ENCODE measurements at regions not wholly inside any gene's neighbourhood (a gene's known extent, or its start where the extent isn't known, plus 50 kb on each side); places are given as distances from the start of the nearest gene placed in this dataset.

GRCh38 chr14:40629144-40629543 is 977.5 kb upstream of the LRFN5 start:
- no peaks in the 10 kb centered on the region for H3K27me3 ChIP-seq
- H3K4me3 ChIP-seq = no peak overlapping the region
- H4K20me1 ChIP-seq = no peaks in the 10 kb centered on the region
- no peak overlapping the region for H3K27ac ChIP-seq
- no peaks in the 10 kb centered on the region for H3K4me1 ChIP-seq
- TF ChIP-seq Cebpa-rat (IDR thresholded peaks at IDR 0.05) = no peak
- no peak overlapping the region for H3K9ac ChIP-seq
- H3K36me3 ChIP-seq = no peaks in the 10 kb centered on the region
- peaks cover 0 to 4% (median 0%) of the 10 kb centered on the region in 11 experiments; a peak in 3 of 22 replicates for H3K9me3 ChIP-seq (replicated peaks in 1 of 11)
- H3K4me2 ChIP-seq = no peak overlapping the region

DNA sequence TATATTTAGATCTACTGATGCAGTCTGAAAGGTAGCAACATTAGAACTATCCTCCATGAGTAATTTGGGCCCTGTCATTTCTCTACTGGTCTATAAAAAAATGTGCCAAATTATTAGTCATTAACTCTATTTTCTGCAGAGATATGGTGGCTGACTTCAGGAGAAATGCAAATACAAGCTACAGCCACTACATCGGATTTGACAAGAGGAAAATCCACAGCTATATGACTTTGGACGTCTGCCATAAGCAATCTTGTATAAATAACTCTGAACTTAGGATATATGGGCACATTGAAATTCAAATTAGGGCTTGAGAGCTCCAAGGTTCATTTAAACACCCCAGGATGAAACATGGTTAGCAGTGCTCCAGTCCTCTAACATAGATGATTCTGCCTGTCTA is 983.0 kb upstream of the LRFN5 start:
- Histone ChIP-seq H4K20me1 (no peaks in the 10 kb centered on the region), H3K36me3 (no peaks in the 10 kb centered on the region), H3K9me3 (replicated peaks in 1 of 11) (peaks cover 0 to 4% (median 0%) of the 10 kb centered on the region in 11 experiments; a peak in 3 of 22 replicates), H3K4me2 (no peak overlapping the region), H3K9ac (no peak overlapping the region), H3K27me3 (no peaks in the 10 kb centered on the region), H3K4me3 (no peak overlapping the region), H3K27ac (no peak overlapping the region), H3K4me1 (no peaks in the 10 kb centered on the region)
- no peak for TF ChIP-seq Cebpa-rat (IDR thresholded peaks at IDR 0.05)

GRCh38 chr14:40618225-40618898 is 988.3 kb upstream of the LRFN5 start:
- Histone ChIP-seq H3K9me3 (replicated peaks in 1 of 11) (no peaks in the 10 kb centered on the region), H3K9ac (no peak overlapping the region), H3K27me3 (no peaks in the 10 kb centered on the region), H4K20me1 (no peaks in the 10 kb centered on the region), H3K4me2 (no peak overlapping the region), H3K36me3 (no peaks in the 10 kb centered on the region), H3K27ac (no peak overlapping the region), H3K4me1 (no peaks in the 10 kb centered on the region), H3K4me3 (no peak overlapping the region)
- TF ChIP-seq Cebpa-rat (IDR thresholded peaks at IDR 0.05) = no peak

DNA sequence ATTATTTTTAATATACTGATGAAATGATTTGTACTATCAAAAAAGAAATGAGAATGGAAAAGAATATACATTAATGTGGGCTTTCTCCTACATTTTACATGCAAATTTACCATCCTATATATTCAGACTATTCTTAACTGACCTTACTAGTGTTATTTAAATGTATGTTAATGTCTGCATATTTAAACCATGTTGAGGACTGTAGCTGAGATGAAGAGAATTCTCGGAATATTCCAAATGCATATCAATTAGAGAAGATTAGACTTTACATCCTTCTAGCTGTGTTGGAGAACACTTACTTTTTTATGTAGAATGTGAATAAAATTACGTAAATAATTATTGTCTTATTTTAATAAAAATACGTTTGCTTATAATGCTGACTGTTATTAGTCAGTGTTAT is 990.1 kb upstream of the LRFN5 start:
- no peaks in the 10 kb centered on the region for H3K27me3 ChIP-seq
- no peak overlapping the region for H3K9ac ChIP-seq
- no peaks in the 10 kb centered on the region for H4K20me1 ChIP-seq
- H3K9me3 ChIP-seq (replicated peaks in 1 of 11) = no peaks in the 10 kb centered on the region
- no peak overlapping the region for H3K27ac ChIP-seq
- no peak overlapping the region for H3K4me3 ChIP-seq
- H3K36me3 ChIP-seq = no peaks in the 10 kb centered on the region
- no peak overlapping the region for H3K4me2 ChIP-seq
- no peak for TF ChIP-seq Cebpa-rat (IDR thresholded peaks at IDR 0.05)
- no peaks in the 10 kb centered on the region for H3K4me1 ChIP-seq

- H3K4me1 ChIP-seq = no peaks in the 10 kb centered on the region
- no peaks in the 10 kb centered on the region for H3K27me3 ChIP-seq
Measured at GRCh38 chr14:40601063-40601462, 1005.6 kb upstream of the LRFN5 start.

GRCh38 chr14:40599725-40600124 is 1007.0 kb upstream of the LRFN5 start:
- TF ChIP-seq Cebpa-rat (IDR thresholded peaks at IDR 0.05) = no peak
- no peak overlapping the region for H3K27ac ChIP-seq
- H3K27me3 ChIP-seq = no peaks in the 10 kb centered on the region
- no peaks in the 10 kb centered on the region for H3K4me1 ChIP-seq
- H3K4me2 ChIP-seq = no peak overlapping the region
- H3K9me3 ChIP-seq (replicated peaks in 1 of 11) = no peaks in the 10 kb centered on the region
- no peak overlapping the region for H3K9ac ChIP-seq
- no peak overlapping the region for H3K4me3 ChIP-seq
- no peaks in the 10 kb centered on the region for H4K20me1 ChIP-seq
- no peaks in the 10 kb centered on the region for H3K36me3 ChIP-seq

More at GRCh38 chr14:40601063-40601462, 1005.6 kb upstream of the LRFN5 start:
- TF ChIP-seq Cebpa-rat (IDR thresholded peaks at IDR 0.05) = no peak
- H3K9me3 ChIP-seq (replicated peaks in 1 of 11) = no peaks in the 10 kb centered on the region
- no peaks in the 10 kb centered on the region for H4K20me1 ChIP-seq
- H3K4me2 ChIP-seq = no peak overlapping the region
- no peak overlapping the region for H3K4me3 ChIP-seq
- H3K36me3 ChIP-seq = no peaks in the 10 kb centered on the region
- H3K27ac ChIP-seq = no peak overlapping the region
- no peak overlapping the region for H3K9ac ChIP-seq

- no peaks in the 10 kb centered on the region for H4K20me1 ChIP-seq
- H3K27me3 ChIP-seq = no peaks in the 10 kb centered on the region
- H3K4me3 ChIP-seq = no peak overlapping the region
- no peaks in the 10 kb centered on the region for H3K36me3 ChIP-seq
- TF ChIP-seq Cebpa-rat (IDR thresholded peaks at IDR 0.05) = no peak
- no peaks in the 10 kb centered on the region for H3K4me1 ChIP-seq
- H3K9me3 ChIP-seq (replicated peaks in 1 of 11) = no peaks in the 10 kb centered on the region
- H3K27ac ChIP-seq = no peak overlapping the region
- H3K9ac ChIP-seq = no peak overlapping the region
- H3K4me2 ChIP-seq = no peak overlapping the region
Measured at GRCh38 chr14:40581264-40581663, 1025.4 kb upstream of the LRFN5 start.

DNA sequence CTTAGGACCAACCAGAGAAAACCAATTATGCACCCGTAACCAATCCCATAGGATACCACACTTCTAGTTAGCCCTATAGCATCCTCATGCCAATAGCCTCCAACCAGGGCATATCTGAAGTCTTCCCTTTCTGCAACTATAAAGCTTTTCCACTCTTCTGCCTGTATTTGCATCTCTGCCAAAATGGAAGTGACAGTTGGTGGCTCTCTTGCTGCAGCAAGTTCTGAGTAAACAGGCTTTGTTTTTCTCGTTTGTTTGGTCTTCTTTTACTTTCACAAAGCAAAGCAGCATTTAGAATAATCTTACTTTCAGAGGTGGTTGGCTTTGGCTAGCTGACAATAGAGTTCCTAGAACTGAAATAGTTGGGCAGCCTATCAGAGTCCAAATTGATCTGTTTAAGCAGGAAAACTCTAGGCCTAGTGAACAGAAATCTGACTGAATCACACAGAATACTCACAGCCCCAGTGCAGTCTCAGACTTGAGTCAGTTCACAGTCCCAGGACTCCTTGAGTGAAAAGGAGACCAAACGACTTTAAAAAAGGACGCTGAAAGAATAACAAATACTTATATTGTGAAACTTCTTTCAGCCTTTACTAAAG is 1029.7 kb upstream of the LRFN5 start:
- Histone ChIP-seq H3K9me3 (replicated peaks in 1 of 11) (no peaks in the 10 kb centered on the region), H3K27me3 (no peaks in the 10 kb centered on the region), H3K4me1 (no peaks in the 10 kb centered on the region), H3K9ac (no peak overlapping the region), H4K20me1 (no peaks in the 10 kb centered on the region), H3K27ac (no peak overlapping the region), H3K4me3 (no peak overlapping the region), H3K4me2 (no peak overlapping the region), H3K36me3 (no peaks in the 10 kb centered on the region)
- no peak for TF ChIP-seq Cebpa-rat (IDR thresholded peaks at IDR 0.05)

- Histone ChIP-seq H3K4me2 (no peak overlapping the region), H3K9me3 (replicated peaks in 1 of 11) (no peaks in the 10 kb centered on the region), H3K9ac (no peak overlapping the region), H3K36me3 (no peaks in the 10 kb centered on the region), H4K20me1 (no peaks in the 10 kb centered on the region), H3K4me1 (no peaks in the 10 kb centered on the region), H3K27me3 (no peaks in the 10 kb centered on the region), H3K27ac (no peak overlapping the region), H3K4me3 (no peak overlapping the region)
- no peak for TF ChIP-seq Cebpa-rat (IDR thresholded peaks at IDR 0.05)
Measured at GRCh38 chr14:40574780-40575179, 1031.9 kb upstream of the LRFN5 start.

GRCh38 chr14:40525314-40525713 is 1081.4 kb upstream of the LRFN5 start:
- TF ChIP-seq Cebpa-rat (IDR thresholded peaks at IDR 0.05) = no peak
- H3K27me3 ChIP-seq = no peaks in the 10 kb centered on the region
- H3K4me1 ChIP-seq = no peaks in the 10 kb centered on the region
- no peak overlapping the region for H3K9ac ChIP-seq
- no peak overlapping the region for H3K4me3 ChIP-seq
- H3K4me2 ChIP-seq = no peak overlapping the region
- no peaks in the 10 kb centered on the region for H4K20me1 ChIP-seq
- no peaks in the 10 kb centered on the region for H3K9me3 ChIP-seq (replicated peaks in 1 of 11)
- H3K36me3 ChIP-seq = no peaks in the 10 kb centered on the region
- no peak overlapping the region for H3K27ac ChIP-seq
